Small intestine (tissue), 7 donors: ENCODE measurements at regions not wholly inside any gene's neighbourhood (a gene's known extent, or its start where the extent isn't known, plus 50 kb on each side); places are given as distances from the start of the nearest gene placed in this dataset.
A peak's percentile ranks its signal among the peaks of the same experiment; 100 is the strongest.
"Not testable (repeated sequence)": the region's sequence is repeated elsewhere in the genome, so short reads cannot be mapped to it uniquely, and the experiment has no call there.

ENCODE experiments used
- DNase-seq, 2 donors: peaks; one replicate each; pipeline versions ENCODE4 v3.0.0 to v3.0.0-alpha.2; 2013
- FAIRE-seq: peaks from 2 replicates; lab custom pipeline; 2012; peaks lifted over from hg19 to GRCh38; lab: Jason Lieb, UNC
- H3K27ac ChIP-seq, 3 donors: one replicate each; pipeline ENCODE4 v1.5.1; 2013; ENCODE audit warnings: low read length in 2 of 3, mild to moderate bottlenecking in 2 of 3, control low read depth in 1 of 3, inconsistent platforms in 1 of 3, low read depth in 1 of 3, moderate library complexity in 1 of 3
- H3K27me3 ChIP-seq, 3 donors: one replicate each; pipeline ENCODE4 v1.6.1; 2013; ENCODE audit warnings: low read length in 3 of 3, inconsistent platforms in 1 of 3; ENCODE audit not compliant: control insufficient read depth in 3 of 3, insufficient read depth in 3 of 3
- H3K36me3 ChIP-seq, 3 donors: one replicate each; pipeline ENCODE4 v1.6.1; 2013; ENCODE audit warnings: low read length in 3 of 3, inconsistent platforms in 1 of 3, low read depth in 1 of 3, mild to moderate bottlenecking in 1 of 3, moderate library complexity in 1 of 3; ENCODE audit not compliant: control insufficient read depth in 3 of 3, insufficient read depth in 2 of 3
- H3K4me1 ChIP-seq, 3 donors: one replicate each; pipeline ENCODE4 v1.6.1; 2013; ENCODE audit warnings: low read length in 2 of 3, inconsistent platforms in 1 of 3, low read depth in 1 of 3, mild to moderate bottlenecking in 1 of 3, moderate library complexity in 1 of 3; ENCODE audit not compliant: control insufficient read depth in 3 of 3, insufficient read depth in 2 of 3
- H3K4me3 ChIP-seq, 3 donors: one replicate each; pipeline ENCODE4 v1.5.1; 2013; ENCODE audit warnings: low read length in 3 of 3, control low read depth in 1 of 3, inconsistent platforms in 1 of 3, low read depth in 1 of 3, mild to moderate bottlenecking in 1 of 3, moderate library complexity in 1 of 3
- H3K9me3 ChIP-seq, 2 donors: one replicate each; pipeline ENCODE4 v1.6.1; 2013; ENCODE audit warnings: low read depth in 1 of 2, low read length in 1 of 2; ENCODE audit not compliant: control insufficient read depth in 2 of 2, insufficient read depth in 1 of 2
- WGBS, 3 donors: extraction: QIAGEN DNeasy Blood & Tissue Kit; methylation state at CpG; one replicate each; pipeline ENCODE4 v1.1.7; 2013; 5-methylcytosine and 5-hydroxymethylcytosine counted together
- donor health status: healthy with polysubstance abuse.
- donor health status: control.
- donor health status: control.
- donor health status: Bipolar disorder and iron deficiency.
- donor health status: healthy.

- peak overlapping the region in 1 of 3 donors; percentile 32 for H3K27ac ChIP-seq
- not testable (repeated sequence) for FAIRE-seq, H3K36me3 ChIP-seq, H3K27me3 ChIP-seq, H3K9me3 ChIP-seq, H3K4me1 ChIP-seq
- H3K4me3 ChIP-seq, result peak overlapping the region in 2 of 3 donors; percentile 33 to 43
- DNase-seq, result peak in 1 of 2 donors; percentile 18
- WGBS, 3 donors, result 85 to 97% (median 87%) methylated on average over 7 to 23 of the region's 24 CpGs
Observed at GRCh38 chr4:188738290-188738689, 599.0 kb downstream of the TRIML1 start.

GRCh38 chr4:188740172-188740571 is 600.9 kb downstream of the TRIML1 start:
- H3K36me3 ChIP-seq, H3K27me3 ChIP-seq, FAIRE-seq, H3K9me3 ChIP-seq, H3K4me1 ChIP-seq, H3K27ac ChIP-seq, H3K4me3 ChIP-seq, DNase-seq: not testable (repeated sequence)
- 86 to 92% methylated on average over 1 of the region's 1 CpG; no CpG with 5 or more reads in 1 of the 3 donors for WGBS, 3 donors

GRCh38 chr4:188740791-188741190 is 601.5 kb downstream of the TRIML1 start:
- DNase-seq, H3K4me3 ChIP-seq, H3K4me1 ChIP-seq, FAIRE-seq, H3K36me3 ChIP-seq, H3K27ac ChIP-seq, H3K9me3 ChIP-seq, H3K27me3 ChIP-seq: not testable (repeated sequence)
- WGBS, 3 donors, result no CpG with 5 or more reads among the region's 1 CpG

GRCh38 chr4:188754372-188755002 is 615.2 kb downstream of the TRIML1 start:
- no peaks in the 10 kb centered on the region for H3K36me3 ChIP-seq
- 86 to 92% (median 89%) methylated on average over 20 to 22 of the region's 22 CpGs for WGBS, 3 donors
- H3K27me3 ChIP-seq, result no peaks in the 10 kb centered on the region
- H3K9me3 ChIP-seq, result peaks cover 0 to 13% of the 10 kb centered on the region in 2 donors
- DNase-seq (no peak), FAIRE-seq (no peak)
- no peak overlapping the region for H3K4me3 ChIP-seq
- no peaks in the 10 kb centered on the region for H3K4me1 ChIP-seq
- no peak overlapping the region for H3K27ac ChIP-seq

GRCh38 chr4:188767496-188767895 is 628.3 kb downstream of the TRIML1 start:
- no peaks in the 10 kb centered on the region for H3K4me1 ChIP-seq
- H3K9me3 ChIP-seq, result no peaks in the 10 kb centered on the region
- 56 to 80% (median 73%) methylated on average over 3 of the region's 3 CpGs for WGBS, 3 donors
- no peaks in the 10 kb centered on the region for H3K36me3 ChIP-seq
- FAIRE-seq (no peak), DNase-seq (no peak)
- H3K27ac ChIP-seq, result no peak overlapping the region
- H3K27me3 ChIP-seq, result no peaks in the 10 kb centered on the region
- no peak overlapping the region for H3K4me3 ChIP-seq

- no peak overlapping the region for H3K4me3 ChIP-seq
- no peaks in the 10 kb centered on the region for H3K4me1 ChIP-seq
- no peaks in the 10 kb centered on the region for H3K36me3 ChIP-seq
- H3K27me3 ChIP-seq, result no peaks in the 10 kb centered on the region
- FAIRE-seq (no peak), DNase-seq (no peak)
- peaks cover 0 to 2% of the 10 kb centered on the region in 2 donors for H3K9me3 ChIP-seq
- WGBS, 3 donors, result 80 to 81% (median 80%) methylated on average over 4 of the region's 4 CpGs
- H3K27ac ChIP-seq, result no peak overlapping the region
Observed at GRCh38 chr4:188778905-188779304, 639.7 kb downstream of the TRIML1 start.

- peaks cover 0 to 2% of the 10 kb centered on the region in 2 donors for H3K9me3 ChIP-seq
- H3K4me1 ChIP-seq, result no peaks in the 10 kb centered on the region
- no peak for FAIRE-seq
- no peak for DNase-seq
- H3K36me3 ChIP-seq, result no peaks in the 10 kb centered on the region
- no peak overlapping the region for H3K27ac ChIP-seq
- H3K27me3 ChIP-seq, result no peaks in the 10 kb centered on the region
- 75 to 82% (median 76%) methylated on average over 3 of the region's 3 CpGs for WGBS, 3 donors
- H3K4me3 ChIP-seq, result no peak overlapping the region
Observed at GRCh38 chr4:188779581-188779980, 640.3 kb downstream of the TRIML1 start.

- Histone ChIP-seq H3K4me1 (no peaks in the 10 kb centered on the region), H3K4me3 (no peak overlapping the region), H3K27ac (no peak overlapping the region), H3K36me3 (no peaks in the 10 kb centered on the region), H3K9me3 (peaks cover 0 to 2% of the 10 kb centered on the region in 2 donors), H3K27me3 (no peaks in the 10 kb centered on the region)
- FAIRE-seq, result no peak
- WGBS, 3 donors, result 84 to 91% (median 88%) methylated on average over 5 of the region's 5 CpGs
- no peak for DNase-seq
Observed at GRCh38 chr4:188780028-188780427, 640.8 kb downstream of the TRIML1 start.

- Histone ChIP-seq H3K36me3 (no peaks in the 10 kb centered on the region), H3K9me3 (peaks cover 0 to 2% of the 10 kb centered on the region in 2 donors), H3K4me1 (no peaks in the 10 kb centered on the region), H3K27me3 (no peaks in the 10 kb centered on the region), H3K27ac (no peak overlapping the region), H3K4me3 (no peak overlapping the region)
- FAIRE-seq, result no peak
- WGBS, 3 donors, result 61 to 84% (median 82%) methylated on average over 5 of the region's 5 CpGs
- DNase-seq, result no peak
Observed at GRCh38 chr4:188780686-188781085, 641.4 kb downstream of the TRIML1 start.
